ENCODE measurements at regions not wholly inside any gene's neighbourhood (a gene's known extent, or its start where the extent isn't known, plus 50 kb on each side); places are given as distances from the start of the nearest gene placed in this dataset.

GRCh38 chr4:92210906-92211305 lies 92.9 kb upstream of the GRID2 start:
- Histone ChIP-seq H3K9ac (ENCODE audit: insufficient read depth, low read length) (no peak overlapping the region), H3K27ac (ENCODE audit: insufficient read depth, low read length) (no peak overlapping the region), H3K4me1 (ENCODE audit: control insufficient read depth, extremely low read depth, insufficient read depth, low read length) (no peaks in the 10 kb centered on the region), H3K4me3 (replicated peaks in 1 of 4; ENCODE audit: control extremely low read depth in 1 of 4, insufficient read depth in 1 of 4, low read depth in 3 of 4, low read length in 4 of 4) (no peak overlapping the region), H3K27me3 (ENCODE audit: control insufficient read depth, insufficient read depth, low read length) (no peaks in the 10 kb centered on the region), H4K20me1 (ENCODE audit: control insufficient read depth, extremely low read depth, insufficient read depth, low read length) (no peaks in the 10 kb centered on the region), H3K36me3 (ENCODE audit: control insufficient read depth, insufficient read depth, low read length) (no peaks in the 10 kb centered on the region), H3K4me2 (ENCODE audit: extremely low read depth, insufficient read depth, low read length) (no peak overlapping the region), H2AFZ (ENCODE audit: low read length) (no peak overlapping the region), H3K79me2 (ENCODE audit: control insufficient read depth, insufficient read depth, low read length) (no peaks in the 10 kb centered on the region), H3K9me3 (ENCODE audit: control insufficient read depth, insufficient read depth, low read depth, low read length) (no peaks in the 10 kb centered on the region)
- DNase-seq (ENCODE audit: low read depth in 2 of 2) = no peak
- no peak for TF ChIP-seq EZH2 (IDR thresholded peaks at IDR 0.05; ENCODE audit: low read length, missing control alignments)
- TF ChIP-seq, protein P1, sequence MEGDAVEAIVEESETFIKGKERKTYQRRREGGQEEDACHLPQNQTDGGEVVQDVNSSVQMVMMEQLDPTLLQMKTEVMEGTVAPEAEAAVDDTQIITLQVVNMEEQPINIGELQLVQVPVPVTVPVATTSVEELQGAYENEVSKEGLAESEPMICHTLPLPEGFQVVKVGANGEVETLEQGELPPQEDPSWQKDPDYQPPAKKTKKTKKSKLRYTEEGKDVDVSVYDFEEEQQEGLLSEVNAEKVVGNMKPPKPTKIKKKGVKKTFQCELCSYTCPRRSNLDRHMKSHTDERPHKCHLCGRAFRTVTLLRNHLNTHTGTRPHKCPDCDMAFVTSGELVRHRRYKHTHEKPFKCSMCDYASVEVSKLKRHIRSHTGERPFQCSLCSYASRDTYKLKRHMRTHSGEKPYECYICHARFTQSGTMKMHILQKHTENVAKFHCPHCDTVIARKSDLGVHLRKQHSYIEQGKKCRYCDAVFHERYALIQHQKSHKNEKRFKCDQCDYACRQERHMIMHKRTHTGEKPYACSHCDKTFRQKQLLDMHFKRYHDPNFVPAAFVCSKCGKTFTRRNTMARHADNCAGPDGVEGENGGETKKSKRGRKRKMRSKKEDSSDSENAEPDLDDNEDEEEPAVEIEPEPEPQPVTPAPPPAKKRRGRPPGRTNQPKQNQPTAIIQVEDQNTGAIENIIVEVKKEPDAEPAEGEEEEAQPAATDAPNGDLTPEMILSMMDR (conservative IDR thresholded peaks at IDR 0.05 in 1 of 2, IDR thresholded peaks at IDR 0.05 in 1 of 2; ENCODE audit: low read depth in 1 of 2, low read length in 2 of 2) = no peak

- H3K79me2 ChIP-seq (ENCODE audit: control insufficient read depth, insufficient read depth, low read length) = no peaks in the 10 kb centered on the region
- no peak overlapping the region for H3K27ac ChIP-seq (ENCODE audit: insufficient read depth, low read length)
- no peak overlapping the region for H2AFZ ChIP-seq (ENCODE audit: low read length)
- no peak for TF ChIP-seq EZH2 (IDR thresholded peaks at IDR 0.05; ENCODE audit: low read length, missing control alignments)
- TF ChIP-seq, protein P1 (conservative IDR thresholded peaks at IDR 0.05 in 1 of 2, IDR thresholded peaks at IDR 0.05 in 1 of 2; ENCODE audit: low read depth in 1 of 2, low read length in 2 of 2) = no peak
- H3K4me3 ChIP-seq (replicated peaks in 1 of 4; ENCODE audit: control extremely low read depth in 1 of 4, insufficient read depth in 1 of 4, low read depth in 3 of 4, low read length in 4 of 4) = no peak overlapping the region
- no peaks in the 10 kb centered on the region for H3K9me3 ChIP-seq (ENCODE audit: control insufficient read depth, insufficient read depth, low read depth, low read length)
- H3K9ac ChIP-seq (ENCODE audit: insufficient read depth, low read length) = no peak overlapping the region
- no peaks in the 10 kb centered on the region for H3K36me3 ChIP-seq (ENCODE audit: control insufficient read depth, insufficient read depth, low read length)
- no peaks in the 10 kb centered on the region for H3K4me1 ChIP-seq (ENCODE audit: control insufficient read depth, extremely low read depth, insufficient read depth, low read length)
- H3K27me3 ChIP-seq (ENCODE audit: control insufficient read depth, insufficient read depth, low read length) = no peaks in the 10 kb centered on the region
- H3K4me2 ChIP-seq (ENCODE audit: extremely low read depth, insufficient read depth, low read length) = no peak overlapping the region
- DNase-seq (ENCODE audit: low read depth in 2 of 2) = no peak
- H4K20me1 ChIP-seq (ENCODE audit: control insufficient read depth, extremely low read depth, insufficient read depth, low read length) = no peaks in the 10 kb centered on the region
These were observed 88.3 kb upstream of the GRID2 start for GRCh38 chr4:92215476-92215875.

GRCh38 chr4:92231511-92231910 lies 72.3 kb upstream of the GRID2 start:
- H3K4me1 ChIP-seq (ENCODE audit: control insufficient read depth, extremely low read depth, insufficient read depth, low read length) = peaks cover 7% of the 10 kb centered on the region
- H3K79me2 ChIP-seq (ENCODE audit: control insufficient read depth, insufficient read depth, low read length) = no peaks in the 10 kb centered on the region
- TF ChIP-seq, protein P1 (conservative IDR thresholded peaks at IDR 0.05 in 1 of 2, IDR thresholded peaks at IDR 0.05 in 1 of 2; ENCODE audit: low read depth in 1 of 2, low read length in 2 of 2) = no peak
- TF ChIP-seq EZH2 (IDR thresholded peaks at IDR 0.05; ENCODE audit: low read length, missing control alignments) = no peak
- no peak overlapping the region for H3K9ac ChIP-seq (ENCODE audit: insufficient read depth, low read length)
- DNase-seq (ENCODE audit: low read depth in 2 of 2) = peak; percentile 24 to 57
- H3K9me3 ChIP-seq (ENCODE audit: control insufficient read depth, insufficient read depth, low read depth, low read length) = no peaks in the 10 kb centered on the region
- no peak overlapping the region for H2AFZ ChIP-seq (ENCODE audit: low read length)
- H3K36me3 ChIP-seq (ENCODE audit: control insufficient read depth, insufficient read depth, low read length) = no peaks in the 10 kb centered on the region
- no peak overlapping the region for H3K27ac ChIP-seq (ENCODE audit: insufficient read depth, low read length)
- H3K4me3 ChIP-seq (replicated peaks in 1 of 4; ENCODE audit: control extremely low read depth in 1 of 4, insufficient read depth in 1 of 4, low read depth in 3 of 4, low read length in 4 of 4) = no peak overlapping the region
- no peak overlapping the region for H3K4me2 ChIP-seq (ENCODE audit: extremely low read depth, insufficient read depth, low read length)
- no peaks in the 10 kb centered on the region for H4K20me1 ChIP-seq (ENCODE audit: control insufficient read depth, extremely low read depth, insufficient read depth, low read length)
- H3K27me3 ChIP-seq (ENCODE audit: control insufficient read depth, insufficient read depth, low read length) = no peaks in the 10 kb centered on the region
